GM12878 (cell line): ENCODE measurements at regions not wholly inside any gene's neighbourhood (a gene's known extent, or its start where the extent isn't known, plus 50 kb on each side); places are given as distances from the start of the nearest gene placed in this dataset.

Experiments used
- ATAC-seq: fragments of 200-7000 bp; cut with Tn5 transposase; 3 replicates; pipeline ENCODE4 v1.9.1; 2020; ENCODE audit warnings: mild to moderate bottlenecking, moderate library complexity
- BruUV-seq: library from RNA; stranded (reverse); fragments of 400-500 nt; replicated peaks from 2 replicates; lab custom pipeline; 2021; lab: Mats Ljungman, UMichigan
- CTCF ChIA-PET: fragments of 300-600 bp; sonication (Branson Sonifier 250); formaldehyde crosslinking; extraction: SDS; loops from one replicate; lab custom pipeline; 2021; ENCODE audit warnings: inconsistent platforms; lab: Yijun Ruan, JAX
- POLR2A ChIA-PET: fragments of 350-600 bp; formaldehyde crosslinking; extraction: SDS; loops from one replicate; lab custom pipeline; 2021; ENCODE audit warnings: inconsistent platforms; lab: Charles Lee
- RAD21 ChIA-PET: fragments of 300-600 bp; sonication (Branson Sonifier 250); formaldehyde crosslinking; loops from one replicate; lab custom pipeline; 2023; ENCODE audit warnings: antibody characterized with exemption; ENCODE audit not compliant: unreplicated experiment; lab: Charles Lee
- SMC1A ChIA-PET: fragments of 300-600 bp; sonication (Branson Sonifier 250); formaldehyde crosslinking; loops from one replicate; lab custom pipeline; 2023; ENCODE audit not compliant: unreplicated experiment, uncharacterized antibody; lab: Charles Lee
- DNase-seq: peaks from one replicate; pipeline ENCODE4 v3.0.0-alpha.2; 2011; ENCODE audit warnings: low read depth, low spot score
- FAIRE-seq: peaks from 3 replicates; lab custom pipeline; 2011; peaks lifted over from hg19 to GRCh38; lab: Jason Lieb, UNC
- H2AFZ ChIP-seq: 2 replicates; pipeline ENCODE4 v1.6.0; 2011; ENCODE audit warnings: low read depth, low read length, control low read depth; ENCODE audit not compliant: control insufficient read depth
- H3K27ac ChIP-seq: 2 replicates; pipeline ENCODE4 v1.5.1; 2011; ENCODE audit warnings: control low read depth; ENCODE audit not compliant: control insufficient read depth, insufficient read depth
- H3K27me3 ChIP-seq, 2 experiments: replicated peaks in 1 of 2; 2 replicates each; pipeline versions ENCODE4 v1.6.0 to v1.6.1; 2011; ENCODE audit warnings: low read length in 1 of 2; ENCODE audit not compliant: control insufficient read depth in 2 of 2, insufficient read depth in 2 of 2
- H3K36me3 ChIP-seq, 2 experiments: 2 replicates each; pipeline ENCODE4 v1.5.1; 2011; ENCODE audit warnings: low read length in 1 of 2; ENCODE audit not compliant: control insufficient read depth in 2 of 2, insufficient read depth in 2 of 2
- H3K4me1 ChIP-seq: 2 replicates; pipeline ENCODE4 v1.6.1; 2011; ENCODE audit warnings: mild to moderate bottlenecking, low read length, moderate library complexity, mixed read lengths; ENCODE audit not compliant: control insufficient read depth, insufficient read depth
- H3K4me2 ChIP-seq: 2 replicates; pipeline ENCODE4 v1.6.0; 2011; ENCODE audit warnings: control low read depth; ENCODE audit not compliant: control insufficient read depth, insufficient read depth
- H3K4me3 ChIP-seq: fragments of 200-600 bp; sonication (generic); 2 replicates; pipeline ENCODE4 v1.5.1; 2016
- H3K79me2 ChIP-seq: 2 replicates; pipeline ENCODE4 v1.6.0; 2011; ENCODE audit warnings: low read length; ENCODE audit not compliant: control insufficient read depth, insufficient read depth
- H3K9ac ChIP-seq: 2 replicates; pipeline ENCODE4 v1.8.0; 2011; ENCODE audit warnings: low read length, control low read depth, mixed read lengths; ENCODE audit not compliant: control insufficient read depth, insufficient read depth
- H3K9me3 ChIP-seq: replicated peaks from 3 replicates; pipeline ENCODE4 v1.5.1; 2011; ENCODE audit warnings: mild to moderate bottlenecking, low read length; ENCODE audit not compliant: control insufficient read depth, insufficient read depth
- H4K20me1 ChIP-seq: 2 replicates; pipeline ENCODE4 v1.6.0; 2011; ENCODE audit not compliant: control insufficient read depth, insufficient read depth
- MEF2B ChIP-seq: fragments of 450-650 bp; IDR thresholded peaks from 2 replicates; pipeline ENCODE4 v1.6.1; 2018; ENCODE audit warnings: mild to moderate bottlenecking, moderate library complexity; ENCODE audit not compliant: partially characterized antibody, poor library complexity, severe bottlenecking
- MXI1 ChIP-seq: fragments of 150-350 bp; IDR thresholded peaks from 2 replicates; pipeline ENCODE4 v1.6.1; 2011; ENCODE audit warnings: low read depth, mild to moderate bottlenecking, inconsistent platforms, low read length, improper control_type of control experiment
- SUPT20H ChIP-seq: IDR thresholded peaks from 2 replicates; pipeline ENCODE4 v1.6.1; 2011; ENCODE audit warnings: low read depth, mild to moderate bottlenecking, low read length, moderate library complexity, borderline replicate concordance; ENCODE audit not compliant: control insufficient read depth
- WGBS: methylation state at CpG from one replicate; pipeline ENCODE4 v1.1.6; 2016; ENCODE audit warnings: low lambda C conversion rate; ENCODE audit not compliant: insufficient replicate concordance, insufficient coverage; ENCODE audit errors: missing lambda C conversion rate; 5-methylcytosine and 5-hydroxymethylcytosine counted together
- in situ Hi-C: fragments of 300-500 bp; cut with MboI; formaldehyde crosslinking; loops from 9 replicates; pipeline ENCODE4 v1.14.3; 2018; ENCODE audit warnings: mixed read lengths
- intact Hi-C: fragments of 100-400 bp; cut with micrococcal nuclease; formaldehyde crosslinking; loops from one replicate; pipeline ENCODE4 v1.14.2; 2022; ENCODE audit not compliant: unreplicated experiment
- TF ChIP-seq, protein P1 (sequence below): fragments of 450-650 bp; IDR thresholded peaks from 2 replicates; pipeline ENCODE4 v1.6.1; 2018; ENCODE audit warnings: mild to moderate bottlenecking, low read depth, moderate library complexity; ENCODE audit not compliant: partially characterized antibody
- TF ChIP-seq, protein P2 (sequence below): IDR thresholded peaks from 2 replicates; pipeline ENCODE4 v1.6.1; 2011; ENCODE audit warnings: low read depth, mild to moderate bottlenecking, low read length, moderate library complexity, borderline replicate concordance; ENCODE audit errors: extremely low read depth

DNA sequence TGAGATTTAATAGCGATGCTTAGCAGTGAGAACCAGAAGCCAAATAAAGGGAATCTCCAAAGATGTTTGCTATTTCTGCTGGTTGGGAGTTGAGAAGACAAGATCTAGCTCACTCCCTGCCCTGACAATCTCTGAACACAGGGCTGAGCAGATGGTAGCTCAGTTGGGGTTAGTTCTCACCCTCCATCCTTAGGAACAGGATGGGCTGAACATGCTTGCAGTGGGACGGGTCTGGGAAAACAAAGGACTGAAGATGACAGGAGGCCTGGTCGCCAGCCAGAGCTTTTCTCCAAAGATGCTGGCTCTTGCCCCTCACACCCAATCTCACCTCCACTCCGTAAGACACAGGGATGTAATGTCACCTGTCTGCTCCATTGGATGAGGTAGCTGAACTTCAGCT is 72.7 kb downstream of the SC5D start:
- no peak overlapping the region for H3K9ac ChIP-seq
- ChIA-PET CTCF (interaction anchor here (1.0 to 3.2 kb wide), 6 partner anchors 26 to 86 kb away, joined by 3 to 10 read pairs (median 5); no protein-coding TSS in a partner anchor), POLR2A (interaction anchor here (4.4 kb wide), 1 partner anchor 27 kb away, joined by 70 read pairs; no protein-coding TSS in a partner anchor), RAD21 (interaction anchor here (0.9 to 1.4 kb wide), 2 partner anchors 10 to 29 kb away, joined by 3 read pairs; no protein-coding TSS in a partner anchor), SMC1A (interaction anchor here (1.2 to 12.9 kb wide), 11 partner anchors 8 to 226 kb away, joined by 3 to 338 read pairs (median 45); partner anchors contain the start of genes SORL1 and SORL1-AS1)
- no peak for TF ChIP-seq MEF2B
- TF ChIP-seq MXI1 = no peak
- TF ChIP-seq SUPT20H = no peak
- TF ChIP-seq, protein P1, sequence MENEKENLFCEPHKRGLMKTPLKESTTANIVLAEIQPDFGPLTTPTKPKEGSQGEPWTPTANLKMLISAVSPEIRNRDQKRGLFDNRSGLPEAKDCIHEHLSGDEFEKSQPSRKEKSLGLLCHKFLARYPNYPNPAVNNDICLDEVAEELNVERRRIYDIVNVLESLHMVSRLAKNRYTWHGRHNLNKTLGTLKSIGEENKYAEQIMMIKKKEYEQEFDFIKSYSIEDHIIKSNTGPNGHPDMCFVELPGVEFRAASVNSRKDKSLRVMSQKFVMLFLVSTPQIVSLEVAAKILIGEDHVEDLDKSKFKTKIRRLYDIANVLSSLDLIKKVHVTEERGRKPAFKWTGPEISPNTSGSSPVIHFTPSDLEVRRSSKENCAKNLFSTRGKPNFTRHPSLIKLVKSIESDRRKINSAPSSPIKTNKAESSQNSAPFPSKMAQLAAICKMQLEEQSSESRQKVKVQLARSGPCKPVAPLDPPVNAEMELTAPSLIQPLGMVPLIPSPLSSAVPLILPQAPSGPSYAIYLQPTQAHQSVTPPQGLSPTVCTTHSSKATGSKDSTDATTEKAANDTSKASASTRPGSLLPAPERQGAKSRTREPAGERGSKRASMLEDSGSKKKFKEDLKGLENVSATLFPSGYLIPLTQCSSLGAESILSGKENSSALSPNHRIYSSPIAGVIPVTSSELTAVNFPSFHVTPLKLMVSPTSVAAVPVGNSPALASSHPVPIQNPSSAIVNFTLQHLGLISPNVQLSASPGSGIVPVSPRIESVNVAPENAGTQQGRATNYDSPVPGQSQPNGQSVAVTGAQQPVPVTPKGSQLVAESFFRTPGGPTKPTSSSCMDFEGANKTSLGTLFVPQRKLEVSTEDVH = no peak
- TF ChIP-seq, protein P2, sequence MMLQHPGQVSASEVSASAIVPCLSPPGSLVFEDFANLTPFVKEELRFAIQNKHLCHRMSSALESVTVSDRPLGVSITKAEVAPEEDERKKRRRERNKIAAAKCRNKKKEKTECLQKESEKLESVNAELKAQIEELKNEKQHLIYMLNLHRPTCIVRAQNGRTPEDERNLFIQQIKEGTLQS = no peak
- no peaks in the 10 kb centered on the region for H3K36me3 ChIP-seq
- no TSS peak for BruUV-seq
- no peak for ATAC-seq
- no peak for FAIRE-seq
- intact Hi-C loops = loop anchor here (5.0 kb wide), 3 partner anchors 38 to 128 kb away; no protein-coding TSS in a partner anchor
- no peaks in the 10 kb centered on the region for H3K79me2 ChIP-seq
- H2AFZ ChIP-seq = no peak overlapping the region
- no peak overlapping the region for H3K4me3 ChIP-seq
- no peaks in the 10 kb centered on the region for H3K27me3 ChIP-seq
- WGBS = 100% methylated on average over 4 of the region's 4 CpGs
- no peaks in the 10 kb centered on the region for H4K20me1 ChIP-seq
- peaks cover 31% of the 10 kb centered on the region for H3K4me1 ChIP-seq
- no peak overlapping the region for H3K27ac ChIP-seq
- H3K9me3 ChIP-seq = no peaks in the 10 kb centered on the region; the same call in 2 of the 3 replicates
- no peak for DNase-seq
- no peak overlapping the region for H3K4me2 ChIP-seq
- in situ Hi-C loops = no loop called here
